Motor neuron (in vitro differentiated cells): ENCODE measurements at regions not wholly inside any gene's neighbourhood (a gene's known extent, or its start where the extent isn't known, plus 50 kb on each side); places are given as distances from the start of the nearest gene placed in this dataset.

Experiments
- ATAC-seq, 8 experiments: fragments of 200-7000 bp; cut with Tn5 transposase; replicated peaks in 6 of 8; 2 replicates each; pipeline ENCODE4 v1.8.0; 2021; ENCODE audit warnings: mild to moderate bottlenecking in 8 of 8, moderate library complexity in 8 of 8
- H3K27ac ChIP-seq, 2 donors: fragments of 250-450 bp; sonication (Bioruptor Pico); 2 replicates each; pipeline ENCODE4 v1.9.0; 2021; ENCODE audit warnings: antibody characterized with exemption in 2 of 2, mild to moderate bottlenecking in 2 of 2, moderate library complexity in 1 of 2
- H3K4me1 ChIP-seq, 2 donors: fragments of 250-450 bp; sonication (Bioruptor Pico); replicated peaks in 1 of 2; 2 replicates each; pipeline ENCODE4 v1.6.1; 2021; ENCODE audit warnings: antibody characterized with exemption in 2 of 2, mild to moderate bottlenecking in 2 of 2, moderate library complexity in 1 of 2
- H3K4me3 ChIP-seq, 5 donors: fragments of 250-450 bp; sonication (Bioruptor Pico); 2 replicates each; pipeline ENCODE4 v1.9.0; 2021; ENCODE audit warnings: antibody characterized with exemption in 5 of 5, mild to moderate bottlenecking in 5 of 5, moderate library complexity in 4 of 5
- WGBS, 10 experiments: fragments of 450-650 bp; shearing (Covaris generic); methylation state at CpG; one replicate each; pipeline ENCODE4 v1.0.0; 2022; 5-methylcytosine and 5-hydroxymethylcytosine counted together
- in situ Hi-C, 9 experiments: fragments of 400-800 bp; cut with MboI; loops; one replicate each; pipeline ENCODE4 v1.15.0; 2021; ENCODE audit warnings: low sequenced_read_pairs in 9 of 9, low pct_unique_long_range_greater_than_20kb in 2 of 9; ENCODE audit not compliant: unreplicated experiment in 9 of 9

DNA sequence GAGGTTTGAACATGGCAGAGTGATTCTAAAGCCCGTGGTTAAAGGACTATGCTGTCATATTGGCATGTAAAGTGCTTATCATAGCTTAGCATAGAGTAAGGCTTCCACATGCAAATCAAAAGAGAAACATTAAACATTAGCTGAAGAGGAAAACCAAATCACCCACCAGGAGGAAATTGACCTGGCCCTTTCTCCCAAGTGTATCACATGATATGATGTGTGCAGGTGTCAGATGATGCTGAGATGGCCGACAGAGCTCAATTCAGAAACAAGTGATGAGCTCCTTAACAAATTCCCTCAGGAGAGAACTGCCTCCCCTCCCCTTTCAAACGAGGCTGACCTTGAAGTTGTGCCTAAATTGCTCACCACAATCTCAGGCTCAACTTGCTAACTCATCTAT, 217.1 kb upstream of the BTG1 start:
- 24 to 83% (median 45%) methylated on average over 1 to 3 of the region's 3 CpGs; no CpG with 5 or more reads in 1 of the 10 experiments for WGBS, 10 experiments
- no peak overlapping the region for H3K4me3 ChIP-seq
- in situ Hi-C loops, result no loop called here
- peaks cover 16 to 28% of the 10 kb centered on the region in 2 donors for H3K4me1 ChIP-seq
- no peak overlapping the region for H3K27ac ChIP-seq
- no peak for ATAC-seq

DNA sequence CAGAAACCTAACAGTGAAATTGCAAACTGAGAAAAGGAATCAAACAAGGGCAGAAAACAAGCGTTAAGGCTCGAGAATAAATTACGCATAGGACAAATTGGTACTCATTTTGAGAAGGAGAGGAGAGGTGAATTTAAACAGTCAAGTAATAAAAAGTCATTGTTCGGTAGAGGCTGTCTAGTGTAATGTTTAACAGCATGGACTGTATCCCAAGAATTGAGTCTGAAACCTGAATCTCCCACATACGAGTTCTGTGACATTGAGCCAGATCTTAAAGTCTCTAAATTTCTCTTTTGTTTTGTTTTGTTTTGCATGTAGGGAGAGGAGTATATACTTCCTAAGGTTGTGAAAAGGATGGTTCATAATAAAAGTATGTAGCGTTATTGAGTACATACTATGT, 216.5 kb upstream of the BTG1 start:
- ATAC-seq, result no peak
- no peak overlapping the region for H3K27ac ChIP-seq
- in situ Hi-C loops, result no loop called here
- H3K4me1 ChIP-seq, result peaks cover 16 to 29% of the 10 kb centered on the region in 2 donors
- H3K4me3 ChIP-seq, result no peak overlapping the region
- WGBS, 10 experiments, result 27 to 100% (median 66%) methylated on average over 2 to 6 of the region's 6 CpGs

DNA sequence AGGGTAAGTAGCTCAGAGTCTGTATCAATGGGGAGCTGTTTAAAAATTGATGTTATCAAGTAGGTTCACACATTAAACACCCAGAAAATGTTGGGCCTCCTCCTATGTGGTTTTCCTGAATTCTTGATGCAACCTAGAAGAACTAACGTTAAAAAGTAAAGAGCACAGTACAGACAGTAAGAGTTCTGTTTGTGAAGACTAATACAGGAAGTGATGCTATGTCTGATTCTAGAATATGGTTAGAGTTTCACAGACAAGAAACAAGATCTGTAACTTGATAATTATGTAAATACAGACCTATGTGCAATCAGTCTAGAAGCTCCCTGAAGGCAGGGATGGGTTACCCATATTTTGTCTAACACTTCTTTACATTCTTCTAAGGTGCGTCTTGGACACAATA, 214.9 kb upstream of the BTG1 start:
- ATAC-seq, result no peak
- Histone ChIP-seq H3K4me3 (no peak overlapping the region), H3K27ac (no peak overlapping the region), H3K4me1 (peaks cover 16 to 31% of the 10 kb centered on the region in 2 donors)
- 63 to 100% (median 91%) methylated on average over 1 to 2 of the region's 2 CpGs for WGBS, 10 experiments
- in situ Hi-C loops, result no loop called here

DNA sequence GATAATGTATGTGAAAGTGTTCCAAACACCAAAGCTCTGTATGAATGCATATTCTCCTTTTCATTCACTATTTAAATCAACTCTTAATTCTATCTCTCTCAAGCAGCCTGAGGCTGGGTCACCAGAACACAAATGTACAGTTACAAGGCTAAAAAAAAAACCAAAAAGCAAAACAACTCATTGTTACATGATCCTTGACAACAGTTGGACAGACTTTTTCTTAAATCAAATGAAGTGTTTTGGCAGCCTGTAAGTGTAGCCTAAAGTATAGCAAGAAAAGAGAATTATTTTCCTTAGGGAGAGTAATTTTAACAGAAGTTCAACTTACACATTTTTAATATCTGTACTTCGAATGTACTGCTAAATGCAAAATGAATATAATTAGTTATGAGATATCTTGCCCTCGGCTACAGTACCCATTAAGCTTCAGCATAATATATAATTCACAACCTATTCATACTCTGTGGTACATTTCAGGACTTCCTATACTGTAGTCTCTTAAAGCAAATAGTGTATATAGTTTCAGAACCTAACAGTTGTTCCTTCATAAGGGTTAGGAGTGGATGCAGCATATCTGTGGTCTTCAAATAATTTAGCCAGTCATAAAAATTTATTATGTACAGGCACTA, 214.0 kb upstream of the BTG1 start:
- peak in 1 of 8 experiments; percentile 55 for ATAC-seq
- Histone ChIP-seq H3K4me3 (no peak overlapping the region), H3K27ac (no peak overlapping the region), H3K4me1 (peaks cover 16 to 31% of the 10 kb centered on the region in 2 donors)
- in situ Hi-C loops, result no loop called here
- WGBS, 10 experiments, result 17 to 100% (median 90%) methylated on average over 1 to 2 of the region's 2 CpGs; no CpG with 5 or more reads in 1 of the 10 experiments

DNA sequence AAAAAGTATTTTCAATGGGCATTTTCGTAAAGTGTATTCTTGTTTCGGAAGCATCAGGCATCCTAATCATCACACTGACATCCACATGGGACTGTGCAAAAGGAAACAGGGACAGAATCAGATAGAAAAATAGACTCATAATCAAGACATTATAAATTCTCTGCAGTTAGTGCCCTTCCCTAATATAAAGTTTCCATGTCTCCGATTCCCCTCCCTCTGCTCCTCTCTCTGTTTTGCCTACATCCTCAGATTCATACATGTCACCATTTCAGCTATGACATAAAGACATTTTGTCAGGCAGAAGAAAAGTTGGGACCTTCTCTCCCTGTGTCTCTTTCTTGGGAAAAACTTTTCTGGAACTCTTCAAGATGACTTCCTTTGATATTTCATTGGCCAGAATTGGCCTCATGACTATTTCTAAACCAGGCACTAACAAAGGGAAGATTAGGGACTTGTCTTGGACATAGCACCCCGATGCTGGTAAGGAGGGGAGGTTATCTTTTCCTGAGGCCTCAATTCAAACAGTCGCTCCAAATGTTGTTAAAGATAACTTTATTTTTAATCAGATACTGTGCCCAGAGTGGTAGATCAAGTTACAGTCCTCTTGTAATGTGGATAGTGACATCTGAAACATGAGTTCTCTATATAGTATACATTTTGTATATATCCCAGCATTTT, 212.1 kb upstream of the BTG1 start:
- Histone ChIP-seq H3K27ac (no peak overlapping the region), H3K4me3 (no peak overlapping the region), H3K4me1 (peaks cover 4 to 19% of the 10 kb centered on the region in 2 donors)
- ATAC-seq, result no peak
- in situ Hi-C loops, result no loop called here
- 75 to 100% (median 95%) methylated on average over 1 to 5 of the region's 5 CpGs for WGBS, 10 experiments

DNA sequence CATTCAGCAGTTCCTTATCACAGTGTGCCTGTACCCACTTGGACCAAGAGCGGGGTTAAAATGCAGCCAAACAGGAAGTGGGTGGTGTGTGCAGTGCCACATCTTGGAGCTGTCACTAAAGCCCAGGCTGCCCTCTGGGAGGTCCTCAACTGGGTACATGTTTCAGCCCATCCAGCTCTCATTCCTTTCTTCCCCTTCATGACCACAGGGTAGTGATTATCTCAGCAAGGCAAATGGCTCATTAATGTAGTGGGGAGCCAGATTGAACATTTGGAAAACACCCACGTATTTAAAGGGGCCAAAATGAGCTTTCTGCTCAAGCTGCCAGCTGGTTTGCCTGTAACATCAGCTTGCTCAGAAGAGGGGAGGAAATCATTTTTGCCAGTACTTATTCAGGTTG, 210.8 kb upstream of the BTG1 start:
- no peak for ATAC-seq
- in situ Hi-C loops, result no loop called here
- Histone ChIP-seq H3K4me3 (no peak overlapping the region), H3K4me1 (peaks cover 0 to 6% of the 10 kb centered on the region in 2 donors), H3K27ac (no peak overlapping the region)
- WGBS, 10 experiments, result 80 to 100% (median 93%) methylated on average over 1 to 2 of the region's 2 CpGs; no CpG with 5 or more reads in 5 of the 10 experiments

DNA sequence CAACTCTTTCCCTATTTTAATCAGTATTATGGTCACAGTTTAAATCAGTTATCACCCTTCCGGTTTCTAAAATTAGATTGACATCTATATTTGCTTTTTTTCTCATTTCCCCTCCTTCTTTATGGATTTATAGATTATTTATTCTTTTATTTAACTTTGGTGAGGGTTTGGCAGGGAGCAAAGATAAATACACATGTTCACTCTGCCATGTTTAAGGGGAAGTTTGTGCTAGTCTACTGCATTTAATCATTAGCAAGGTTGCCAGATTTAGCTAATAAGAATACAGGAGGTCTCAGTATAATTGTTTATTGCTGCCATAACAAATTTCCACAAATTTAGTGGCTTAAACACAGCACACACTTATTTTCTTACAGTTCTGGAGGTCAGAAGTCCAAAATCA, 204.0 kb upstream of the BTG1 start:
- in situ Hi-C loops, result no loop called here
- no peak overlapping the region for H3K4me3 ChIP-seq
- H3K27ac ChIP-seq, result no peak overlapping the region
- whole genome bisulfite sequencing, 10 experiments, result 93 to 100% (median 100%) methylated on average over 1 of the region's 1 CpG; no CpG with 5 or more reads in 3 of the 10 experiments
- no peak for ATAC-seq
- no peaks in the 10 kb centered on the region for H3K4me1 ChIP-seq

DNA sequence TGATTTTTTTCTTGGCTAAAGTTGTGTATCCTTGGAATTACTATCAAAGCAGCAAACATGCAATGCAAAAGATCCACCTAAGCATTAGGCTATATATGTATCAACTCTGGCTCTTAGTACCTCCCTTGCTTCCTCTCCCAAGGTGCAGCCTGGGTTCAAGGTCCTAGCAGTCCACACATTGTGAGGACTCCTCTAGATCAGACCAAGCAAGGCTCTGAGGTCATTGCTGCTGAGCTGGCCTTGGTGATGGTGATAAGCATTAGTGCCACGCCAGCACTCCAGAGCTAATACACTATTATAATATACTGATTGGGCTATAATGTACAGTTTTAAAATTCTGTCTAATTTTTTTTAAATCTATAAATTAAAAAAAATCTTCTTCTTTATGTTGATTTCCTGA, 196.9 kb upstream of the BTG1 start:
- no peak for ATAC-seq
- Histone ChIP-seq H3K27ac (no peak overlapping the region), H3K4me3 (no peak overlapping the region), H3K4me1 (no peaks in the 10 kb centered on the region)
- WGBS, 10 experiments, result 86 to 100% (median 100%) methylated on average over 1 of the region's 1 CpG; no CpG with 5 or more reads in 4 of the 10 experiments
- in situ Hi-C loops, result no loop called here

DNA sequence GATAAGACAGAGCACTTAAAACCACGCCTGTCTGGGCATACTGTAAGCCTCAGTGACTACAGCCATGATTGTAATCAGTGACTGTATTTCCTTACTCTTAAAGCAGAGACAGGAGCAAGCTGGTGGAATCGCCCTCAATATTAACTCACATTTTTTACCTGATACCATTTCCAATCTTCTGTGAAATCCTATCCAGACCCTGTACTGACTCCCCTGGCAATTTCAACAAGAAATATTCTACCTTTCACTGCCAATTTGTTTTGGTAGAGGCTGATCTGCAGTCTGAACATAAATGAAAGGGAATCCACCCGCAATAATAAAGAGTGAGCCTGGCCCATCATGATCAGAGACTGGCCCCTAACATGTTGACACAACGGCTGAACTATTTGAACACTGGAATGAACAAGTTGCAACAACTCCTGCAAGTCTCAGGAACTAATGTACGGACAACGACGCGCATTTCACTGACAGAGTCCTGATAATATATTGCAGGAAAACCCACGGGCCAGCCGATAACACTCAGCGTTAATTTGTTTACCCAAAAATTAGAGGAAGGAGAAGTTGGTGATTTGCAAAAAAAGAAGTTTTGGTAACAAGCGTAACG, 195.5 kb upstream of the BTG1 start:
- no peak overlapping the region for H3K27ac ChIP-seq
- H3K4me1 ChIP-seq, result no peaks in the 10 kb centered on the region
- ATAC-seq, result no peak
- H3K4me3 ChIP-seq, result no peak overlapping the region
- in situ Hi-C loops, result no loop called here
- WGBS, 10 experiments, result 71 to 100% (median 92%) methylated on average over 1 to 13 of the region's 13 CpGs

DNA sequence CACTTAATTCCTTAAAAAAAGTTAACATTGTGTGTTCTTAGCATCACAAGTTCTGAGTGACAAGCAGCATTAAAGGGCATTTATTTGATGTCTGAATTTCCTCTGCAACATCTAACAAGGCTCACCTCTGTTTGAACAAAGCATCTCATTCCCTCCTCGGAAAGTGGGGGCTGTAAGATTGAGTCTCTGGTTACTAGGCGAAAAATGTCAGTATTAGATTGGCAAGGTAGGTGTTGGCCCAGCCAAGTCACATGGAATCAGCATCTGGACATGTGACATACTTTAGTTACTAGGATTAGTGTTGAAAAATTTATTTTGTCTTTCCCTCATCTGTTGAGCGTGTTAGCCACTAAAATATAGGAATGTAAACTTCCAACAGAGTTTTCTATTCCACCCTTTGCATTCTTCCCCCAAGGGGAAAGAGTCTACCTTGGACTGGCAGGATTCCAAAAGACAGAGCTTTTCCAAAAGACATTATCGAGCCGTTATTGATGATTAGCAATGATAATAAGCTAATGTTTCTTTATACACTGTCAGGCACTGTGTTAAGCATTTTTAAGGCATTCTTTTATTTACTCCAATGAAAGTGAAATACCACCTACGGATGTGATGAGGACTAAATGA, 194.9 kb upstream of the BTG1 start:
- Histone ChIP-seq H3K4me1 (no peaks in the 10 kb centered on the region), H3K27ac (no peak overlapping the region), H3K4me3 (no peak overlapping the region)
- 69 to 100% (median 90%) methylated on average over 1 to 6 of the region's 6 CpGs for WGBS, 10 experiments
- no peak for ATAC-seq
- in situ Hi-C loops, result no loop called here

DNA sequence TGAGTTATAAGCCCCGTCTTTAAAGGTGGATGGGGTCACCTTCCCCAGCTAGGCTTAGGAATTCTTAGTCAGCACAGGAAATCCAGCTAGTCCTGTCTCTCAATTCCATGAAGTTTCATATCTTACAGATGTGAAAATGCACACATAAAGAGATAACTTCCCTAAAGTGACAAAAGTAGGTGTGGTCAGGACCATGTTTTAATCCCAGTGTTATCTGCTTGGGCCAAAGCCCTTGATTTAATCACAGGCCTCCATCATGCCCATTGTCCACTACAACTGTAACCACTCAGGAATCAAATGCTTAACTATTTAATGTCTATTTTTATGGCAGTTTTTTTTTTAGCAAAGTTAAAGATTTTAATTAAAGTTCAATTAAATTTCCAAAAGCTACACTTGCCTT, 194.4 kb upstream of the BTG1 start:
- no peak overlapping the region for H3K4me3 ChIP-seq

DNA sequence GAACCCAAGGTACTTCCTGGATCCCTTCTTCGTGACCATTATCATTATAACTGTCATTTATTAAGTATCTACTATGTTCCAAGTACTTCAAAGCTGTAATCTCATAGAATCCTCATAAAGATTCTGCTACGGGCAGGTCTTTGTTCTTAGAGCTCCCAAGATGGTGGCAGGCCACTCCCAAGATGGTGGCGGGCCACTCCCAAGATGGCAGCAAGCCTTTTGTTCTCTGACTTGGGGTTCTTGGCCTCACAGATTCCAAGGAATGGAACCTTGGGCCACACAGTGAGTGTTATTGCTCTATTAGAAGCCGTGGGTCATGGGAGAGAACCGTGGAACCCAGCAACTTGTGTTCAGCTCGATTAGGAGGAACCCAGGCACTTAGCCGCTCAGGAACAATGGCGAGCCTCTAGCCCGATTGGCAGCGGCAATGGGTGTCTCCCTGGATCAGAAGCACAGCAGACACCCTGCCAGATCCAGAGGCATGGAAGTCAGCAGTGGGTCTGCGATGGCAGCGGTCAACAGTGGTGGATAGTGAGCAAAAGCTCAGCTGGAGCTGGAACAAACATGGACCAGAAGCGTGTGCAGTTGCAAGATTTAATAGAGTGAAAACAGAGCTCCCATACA, 193.7 kb upstream of the BTG1 start:
- Histone ChIP-seq H3K4me1 (no peaks in the 10 kb centered on the region), H3K4me3 (no peak overlapping the region), H3K27ac (no peak overlapping the region)
- no peak for ATAC-seq
- WGBS, 10 experiments, result 83 to 100% (median 97%) methylated on average over 1 to 11 of the region's 13 CpGs; no CpG with 5 or more reads in 2 of the 10 experiments
- in situ Hi-C loops, result no loop called here

More for the DNA sequence above, 194.4 kb upstream of the BTG1 start:
- no peak overlapping the region for H3K27ac ChIP-seq
- ATAC-seq, result no peak
- WGBS, 10 experiments, result 86 to 100% (median 93%) methylated on average over 1 of the region's 1 CpG; no CpG with 5 or more reads in 6 of the 10 experiments
- in situ Hi-C loops, result no loop called here
- no peaks in the 10 kb centered on the region for H3K4me1 ChIP-seq

DNA sequence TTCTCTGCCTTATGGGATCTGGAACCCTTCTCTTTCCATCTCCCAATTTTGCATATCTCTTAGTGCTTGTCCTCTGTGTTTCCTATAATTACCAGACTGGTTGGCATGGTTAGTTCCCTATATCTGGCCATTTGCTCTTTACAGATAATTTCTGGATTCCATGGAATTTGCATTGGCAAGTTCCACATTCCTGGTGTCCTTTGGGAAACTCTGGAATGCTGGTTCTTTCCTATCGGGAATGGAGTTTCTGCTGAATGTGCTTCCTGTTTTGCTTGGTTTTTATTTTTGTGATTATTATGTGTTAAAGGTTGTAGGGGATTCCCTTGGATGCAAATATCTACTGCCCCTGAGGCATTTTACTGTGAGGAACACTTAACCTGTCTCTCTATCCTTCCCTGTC, 193.0 kb upstream of the BTG1 start:
- H3K27ac ChIP-seq, result no peak overlapping the region
- no peak overlapping the region for H3K4me3 ChIP-seq
- H3K4me1 ChIP-seq, result no peaks in the 10 kb centered on the region
- in situ Hi-C loops, result no loop called here
- 80 to 100% (median 100%) methylated on average over 1 of the region's 1 CpG; no CpG with 5 or more reads in 5 of the 10 experiments for WGBS, 10 experiments
- no peak for ATAC-seq
